Calu3 (cell line): ENCODE measurements at regions not wholly inside any gene's neighbourhood (a gene's known extent, or its start where the extent isn't known, plus 50 kb on each side); places are given as distances from the start of the nearest gene placed in this dataset.

ENCODE experiments used
- BruUV-seq: library from RNA; stranded (reverse); fragments of 400-500 nt; replicated peaks from 2 replicates; lab custom pipeline; 2021; lab: Mats Ljungman, UMichigan
- CTCF ChIA-PET: fragments of 300-600 bp; sonication (Branson Sonifier 250); formaldehyde crosslinking; loops from one replicate; lab custom pipeline; 2022; ENCODE audit warnings: antibody characterized with exemption; lab: Charles Lee
- DNase-seq: peaks from one replicate; pipeline ENCODE4 v3.0.0; 2022
- H3K27ac Mint-ChIP-seq: one replicate; pipeline ENCODE4 v1.8.0; 2022; ENCODE audit warnings: mixed read lengths; ENCODE audit not compliant: unreplicated experiment
- H3K27me3 Mint-ChIP-seq: one replicate; pipeline ENCODE4 v1.8.0; 2022; ENCODE audit warnings: mixed read lengths; ENCODE audit not compliant: unreplicated experiment
- H3K36me3 Mint-ChIP-seq: one replicate; pipeline ENCODE4 v1.8.0; 2022; ENCODE audit warnings: mild to moderate bottlenecking, moderate library complexity, mixed read lengths; ENCODE audit not compliant: insufficient read depth, unreplicated experiment
- H3K4me1 Mint-ChIP-seq: one replicate; pipeline ENCODE4 v1.8.0; 2022; ENCODE audit warnings: mild to moderate bottlenecking, low read depth, mixed read lengths; ENCODE audit not compliant: unreplicated experiment
- H3K4me3 Mint-ChIP-seq: one replicate; pipeline ENCODE4 v1.8.0; 2022; ENCODE audit warnings: mild to moderate bottlenecking, low read depth, moderate library complexity, mixed read lengths; ENCODE audit not compliant: unreplicated experiment
- H3K9me3 Mint-ChIP-seq: one replicate; pipeline ENCODE4 v1.8.0; 2022; ENCODE audit warnings: low read depth, mixed read lengths; ENCODE audit not compliant: unreplicated experiment
- CTCF ChIP-seq: fragments of 200-600 bp; IDR thresholded peaks from one replicate; pipeline ENCODE4 v1.8.0; 2022; ENCODE audit warnings: antibody characterized with exemption; ENCODE audit not compliant: unreplicated experiment
- intact Hi-C: fragments of 100-400 bp; cut with micrococcal nuclease; formaldehyde crosslinking; loops from one replicate; pipeline ENCODE4 v1.10.0; 2022; ENCODE audit not compliant: unreplicated experiment

- Mint-ChIP-seq H3K27me3 (no peaks in the 10 kb centered on the region), H3K36me3 (peaks cover 5% of the 10 kb centered on the region), H3K9me3 (no peaks in the 10 kb centered on the region), H3K4me3 (no peak overlapping the region), H3K27ac (no peak overlapping the region), H3K4me1 (no peaks in the 10 kb centered on the region)
- no peak for TF ChIP-seq CTCF
- no peak for DNase-seq
- intact Hi-C loops: no loop called here
- BruUV-seq: no TSS peak
- CTCF ChIA-PET: no interaction called here
Measured at GRCh38 chr4:54495641-54496040, 162.1 kb upstream of the KIT start.

GRCh38 chr4:54496412-54496811 is 161.3 kb upstream of the KIT start:
- BruUV-seq: no TSS peak
- Mint-ChIP-seq H3K9me3 (no peaks in the 10 kb centered on the region), H3K4me3 (no peak overlapping the region), H3K36me3 (peaks cover 5% of the 10 kb centered on the region), H3K27ac (no peak overlapping the region), H3K4me1 (no peaks in the 10 kb centered on the region), H3K27me3 (no peaks in the 10 kb centered on the region)
- CTCF ChIA-PET: no interaction called here
- intact Hi-C loops: no loop called here
- no peak for DNase-seq
- TF ChIP-seq CTCF: no peak

GRCh38 chr4:54497947-54498346 is 159.8 kb upstream of the KIT start:
- CTCF ChIA-PET: no interaction called here

GRCh38 chr4:54498661-54499111 is 159.1 kb upstream of the KIT start:
- Mint-ChIP-seq H3K27ac (no peak overlapping the region), H3K4me1 (no peaks in the 10 kb centered on the region), H3K36me3 (peaks cover 5% of the 10 kb centered on the region), H3K27me3 (no peaks in the 10 kb centered on the region), H3K9me3 (no peaks in the 10 kb centered on the region), H3K4me3 (no peak overlapping the region)
- TF ChIP-seq CTCF: no peak
- peak; percentile 1 for DNase-seq
- CTCF ChIA-PET: no interaction called here
- BruUV-seq: no TSS peak
- intact Hi-C loops: loop anchor here (2.0 kb wide), 1 partner anchor 74 kb away; no protein-coding TSS in a partner anchor

More at GRCh38 chr4:54497947-54498346, 159.8 kb upstream of the KIT start:
- Mint-ChIP-seq H3K4me3 (no peak overlapping the region), H3K4me1 (no peaks in the 10 kb centered on the region), H3K27ac (no peak overlapping the region), H3K27me3 (no peaks in the 10 kb centered on the region), H3K9me3 (no peaks in the 10 kb centered on the region), H3K36me3 (peaks cover 5% of the 10 kb centered on the region)
- no TSS peak for BruUV-seq
- intact Hi-C loops: loop anchor here (2.0 kb wide), 1 partner anchor 75 kb away; no protein-coding TSS in a partner anchor
- no peak for TF ChIP-seq CTCF
- DNase-seq: no peak
